Liver (tissue), 3 donors: ENCODE measurements at regions not wholly inside any gene's neighbourhood (a gene's known extent, or its start where the extent isn't known, plus 50 kb on each side); places are given as distances from the start of the nearest gene placed in this dataset.

ENCODE experiments used
- ATF3 ChIP-seq: IDR thresholded peaks from 2 replicates; pipeline ENCODE4 v1.6.1; 2016; ENCODE audit warnings: antibody characterized with exemption
- CTCF ChIP-seq: fragments of 150-350 bp; IDR thresholded peaks from 2 replicates; pipeline ENCODE4 v1.5.1; 2017; ENCODE audit warnings: improper control_type of control experiment, low read depth, low read length; ENCODE audit not compliant: missing input control
- GABPA ChIP-seq, 2 donors: IDR thresholded peaks in 1 of 2; conservative IDR thresholded peaks in 1 of 2; 2 replicates each; pipeline ENCODE4 v1.6.1; 2016; ENCODE audit warnings: antibody characterized with exemption in 2 of 2, mild to moderate bottlenecking in 1 of 2, moderate library complexity in 1 of 2
- HNF4G ChIP-seq: IDR thresholded peaks from 2 replicates; pipeline ENCODE4 v1.6.1; 2016; ENCODE audit warnings: antibody characterized with exemption
- JUND ChIP-seq, 2 donors: IDR thresholded peaks; 2 replicates each; pipeline ENCODE4 v1.6.1; 2016; ENCODE audit warnings: antibody characterized with exemption in 2 of 2
- NR2F2 ChIP-seq: IDR thresholded peaks from 2 replicates; pipeline ENCODE4 v1.6.1; 2016; ENCODE audit warnings: antibody characterized with exemption
- RAD21 ChIP-seq, 2 donors: IDR thresholded peaks; 2 replicates each; pipeline ENCODE4 v1.6.1; 2016; ENCODE audit warnings: antibody characterized with exemption in 2 of 2, mild to moderate bottlenecking in 2 of 2
- REST ChIP-seq: IDR thresholded peaks from 2 replicates; pipeline ENCODE4 v1.6.1; 2016; ENCODE audit warnings: antibody characterized with exemption, mild to moderate bottlenecking
- YY1 ChIP-seq: IDR thresholded peaks from 2 replicates; pipeline ENCODE4 v1.6.1; 2016; ENCODE audit warnings: antibody characterized with exemption, mild to moderate bottlenecking
- TF ChIP-seq, protein P1 (sequence below): IDR thresholded peaks from 2 replicates; pipeline ENCODE4 v1.6.1; 2016; ENCODE audit warnings: antibody characterized with exemption
- TF ChIP-seq, protein P2 (sequence below): IDR thresholded peaks from 2 replicates; pipeline ENCODE4 v1.6.1; 2016; ENCODE audit warnings: antibody characterized with exemption
- donor health status: healthy.
- donor health status: healthy.

GRCh38 chr4:4788573-4788972, 70.9 kb upstream of the MSX1 start:
- TF ChIP-seq CTCF (no peak), GABPA (IDR thresholded peaks at IDR 0.05 in 1 of 2, conservative IDR thresholded peaks at IDR 0.05 in 1 of 2) (no peak), REST (no peak), HNF4G (no peak), JUND (IDR thresholded peaks at IDR 0.05) (no peak), YY1 (no peak), RAD21 (IDR thresholded peaks at IDR 0.05) (no peak), ATF3 (no peak), NR2F2 (no peak)
- TF ChIP-seq, protein P1, sequence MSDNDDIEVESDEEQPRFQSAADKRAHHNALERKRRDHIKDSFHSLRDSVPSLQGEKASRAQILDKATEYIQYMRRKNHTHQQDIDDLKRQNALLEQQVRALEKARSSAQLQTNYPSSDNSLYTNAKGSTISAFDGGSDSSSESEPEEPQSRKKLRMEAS, result no peak
- TF ChIP-seq, protein P2, sequence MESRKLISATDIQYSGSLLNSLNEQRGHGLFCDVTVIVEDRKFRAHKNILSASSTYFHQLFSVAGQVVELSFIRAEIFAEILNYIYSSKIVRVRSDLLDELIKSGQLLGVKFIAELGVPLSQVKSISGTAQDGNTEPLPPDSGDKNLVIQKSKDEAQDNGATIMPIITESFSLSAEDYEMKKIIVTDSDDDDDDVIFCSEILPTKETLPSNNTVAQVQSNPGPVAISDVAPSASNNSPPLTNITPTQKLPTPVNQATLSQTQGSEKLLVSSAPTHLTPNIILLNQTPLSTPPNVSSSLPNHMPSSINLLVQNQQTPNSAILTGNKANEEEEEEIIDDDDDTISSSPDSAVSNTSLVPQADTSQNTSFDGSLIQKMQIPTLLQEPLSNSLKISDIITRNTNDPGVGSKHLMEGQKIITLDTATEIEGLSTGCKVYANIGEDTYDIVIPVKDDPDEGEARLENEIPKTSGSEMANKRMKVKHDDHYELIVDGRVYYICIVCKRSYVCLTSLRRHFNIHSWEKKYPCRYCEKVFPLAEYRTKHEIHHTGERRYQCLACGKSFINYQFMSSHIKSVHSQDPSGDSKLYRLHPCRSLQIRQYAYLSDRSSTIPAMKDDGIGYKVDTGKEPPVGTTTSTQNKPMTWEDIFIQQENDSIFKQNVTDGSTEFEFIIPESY, result no peak
